Keratinocyte (primary cell): ENCODE measurements at regions not wholly inside any gene's neighbourhood (a gene's known extent, or its start where the extent isn't known, plus 50 kb on each side); places are given as distances from the start of the nearest gene placed in this dataset.
"Not testable (repeated sequence)": the region's sequence is repeated elsewhere in the genome, so short reads cannot be mapped to it uniquely, and the experiment has no call there.

Experiments
- DNase-seq: peaks from one replicate; pipeline ENCODE4 v3.0.0-alpha.2; 2011; ENCODE audit warnings: low read depth, missing footprints, low spot score
- FAIRE-seq: peaks from 2 replicates; lab custom pipeline; 2011; peaks lifted over from hg19 to GRCh38; lab: Jason Lieb, UNC
- H2AFZ ChIP-seq: 2 replicates; pipeline ENCODE4 v1.6.0; 2012; ENCODE audit warnings: low read length, control low read depth, inconsistent platforms; ENCODE audit not compliant: control insufficient read depth
- H3K27ac ChIP-seq: 2 replicates; pipeline ENCODE4 v1.5.1; 2011; ENCODE audit warnings: low read length; ENCODE audit not compliant: control insufficient read depth, insufficient read depth
- H3K27me3 ChIP-seq: 3 replicates; pipeline ENCODE4 v1.6.0; 2011; ENCODE audit warnings: low read length; ENCODE audit not compliant: control insufficient read depth, insufficient read depth; ENCODE audit errors: extremely low read depth
- H3K36me3 ChIP-seq, 2 experiments: 2 replicates in 1 of 2; 3 replicates in 1 of 2; pipeline ENCODE4 v1.5.1; 2011; ENCODE audit warnings: low read length in 2 of 2, mild to moderate bottlenecking in 1 of 2; ENCODE audit not compliant: control insufficient read depth in 2 of 2, insufficient read depth in 2 of 2; ENCODE audit errors: extremely low read depth in 1 of 2
- H3K4me1 ChIP-seq: 3 replicates; pipeline ENCODE4 v1.5.1; 2011; ENCODE audit warnings: low read length; ENCODE audit not compliant: control insufficient read depth, insufficient read depth; ENCODE audit errors: extremely low read depth
- H3K4me2 ChIP-seq: 3 replicates; pipeline ENCODE4 v1.6.0; 2011; ENCODE audit warnings: low read depth, low read length; ENCODE audit not compliant: control insufficient read depth, insufficient read depth; ENCODE audit errors: extremely low read depth
- H3K4me3 ChIP-seq, 3 experiments: fragments of 200-600 bp in 1 of 3; sonication (generic) in 1 of 3; 2 replicates in 2 of 3; 3 replicates in 1 of 3; pipeline ENCODE4 v1.5.1; 2011 to 2016; ENCODE audit warnings: low read length in 3 of 3, mild to moderate bottlenecking in 3 of 3, control low read depth in 2 of 3, inconsistent platforms in 1 of 3, low read depth in 1 of 3, mixed read lengths in 1 of 3, mixed run types in 1 of 3, moderate library complexity in 1 of 3; ENCODE audit not compliant: control insufficient read depth in 2 of 3, insufficient read depth in 2 of 3; ENCODE audit errors: extremely low read depth in 1 of 3
- H3K79me2 ChIP-seq: 2 replicates; pipeline ENCODE4 v1.6.0; 2012; ENCODE audit warnings: low read length; ENCODE audit not compliant: control insufficient read depth, insufficient read depth
- H3K9ac ChIP-seq: 3 replicates; pipeline ENCODE4 v1.6.0; 2011; ENCODE audit warnings: low read length; ENCODE audit not compliant: control insufficient read depth, insufficient read depth; ENCODE audit errors: extremely low read depth
- H3K9me1 ChIP-seq: 3 replicates; pipeline ENCODE4 v1.6.0; 2011; ENCODE audit warnings: low read length; ENCODE audit not compliant: control insufficient read depth, insufficient read depth; ENCODE audit errors: extremely low read depth
- H3K9me3 ChIP-seq: 2 replicates; pipeline ENCODE4 v1.5.1; 2012; ENCODE audit warnings: low read depth, low read length; ENCODE audit not compliant: control insufficient read depth
- H4K20me1 ChIP-seq: 3 replicates; pipeline ENCODE4 v1.6.0; 2011; ENCODE audit warnings: low read length; ENCODE audit not compliant: control insufficient read depth, insufficient read depth; ENCODE audit errors: extremely low read depth
- EZH2 ChIP-seq: IDR thresholded peaks from one replicate; pipeline ENCODE4 v1.6.1; 2012; ENCODE audit warnings: inconsistent platforms, mild to moderate bottlenecking, low read length, moderate library complexity
- dilution Hi-C: fragments of 300-500 bp; cut with MboI; formaldehyde crosslinking; loops from one replicate; pipeline ENCODE4 v1.7.0; 2020; ENCODE audit warnings: low sequenced_read_pairs; ENCODE audit not compliant: extremely low pct_ligation_motif_present
- TF ChIP-seq, protein P1 (sequence below), 3 experiments: IDR thresholded peaks in 1 of 3; conservative IDR thresholded peaks in 1 of 3; optimal IDR thresholded peaks in 1 of 3; 2 replicates in 2 of 3; 3 replicates in 1 of 3; pipeline versions ENCODE3 to v1.5.1; 2011; ENCODE audit warnings: low read length in 3 of 3, mild to moderate bottlenecking in 3 of 3, moderate library complexity in 2 of 3, control low read depth in 1 of 3, inconsistent platforms in 1 of 3; ENCODE audit not compliant: insufficient read depth in 2 of 3; ENCODE audit errors: extremely low read depth in 1 of 3

DNA sequence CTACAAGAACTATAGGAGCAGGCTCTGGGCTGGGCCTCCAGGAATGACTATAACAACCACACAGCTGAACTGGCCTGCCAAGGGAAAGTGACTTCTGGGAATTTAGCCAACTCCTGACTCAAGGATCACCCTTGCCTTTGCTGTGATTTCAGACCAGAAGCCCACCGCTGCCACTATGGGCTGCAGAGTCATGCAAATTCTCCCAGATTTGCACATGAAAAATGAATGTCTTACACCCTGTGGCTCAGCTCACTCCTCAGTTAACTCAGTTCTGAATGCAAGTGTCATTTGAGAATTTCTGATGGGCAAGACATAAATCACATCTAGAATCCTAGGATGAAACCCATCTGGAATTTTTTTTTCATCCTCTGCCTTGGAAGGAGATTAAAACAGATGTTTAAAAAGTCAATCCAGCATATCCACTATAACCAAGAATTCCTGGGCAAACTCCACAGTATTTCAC is 186.5 kb upstream of the BET1 start:
- Histone ChIP-seq H3K4me2 (no peak overlapping the region), H3K9ac (no peak overlapping the region), H2AFZ (no peak overlapping the region), H4K20me1 (no peaks in the 10 kb centered on the region), H3K36me3 (no peaks in the 10 kb centered on the region), H3K4me1 (peaks cover 2% of the 10 kb centered on the region), H3K9me1 (no peaks in the 10 kb centered on the region), H3K79me2 (no peaks in the 10 kb centered on the region), H3K9me3 (no peaks in the 10 kb centered on the region), H3K27ac (no peak overlapping the region), H3K4me3 (no peak overlapping the region), H3K27me3 (no peaks in the 10 kb centered on the region)
- no peak for TF ChIP-seq EZH2
- TF ChIP-seq, protein P1, sequence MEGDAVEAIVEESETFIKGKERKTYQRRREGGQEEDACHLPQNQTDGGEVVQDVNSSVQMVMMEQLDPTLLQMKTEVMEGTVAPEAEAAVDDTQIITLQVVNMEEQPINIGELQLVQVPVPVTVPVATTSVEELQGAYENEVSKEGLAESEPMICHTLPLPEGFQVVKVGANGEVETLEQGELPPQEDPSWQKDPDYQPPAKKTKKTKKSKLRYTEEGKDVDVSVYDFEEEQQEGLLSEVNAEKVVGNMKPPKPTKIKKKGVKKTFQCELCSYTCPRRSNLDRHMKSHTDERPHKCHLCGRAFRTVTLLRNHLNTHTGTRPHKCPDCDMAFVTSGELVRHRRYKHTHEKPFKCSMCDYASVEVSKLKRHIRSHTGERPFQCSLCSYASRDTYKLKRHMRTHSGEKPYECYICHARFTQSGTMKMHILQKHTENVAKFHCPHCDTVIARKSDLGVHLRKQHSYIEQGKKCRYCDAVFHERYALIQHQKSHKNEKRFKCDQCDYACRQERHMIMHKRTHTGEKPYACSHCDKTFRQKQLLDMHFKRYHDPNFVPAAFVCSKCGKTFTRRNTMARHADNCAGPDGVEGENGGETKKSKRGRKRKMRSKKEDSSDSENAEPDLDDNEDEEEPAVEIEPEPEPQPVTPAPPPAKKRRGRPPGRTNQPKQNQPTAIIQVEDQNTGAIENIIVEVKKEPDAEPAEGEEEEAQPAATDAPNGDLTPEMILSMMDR (optimal IDR thresholded peaks at IDR 0.05 in 1 of 3, IDR thresholded peaks at IDR 0.05 in 1 of 3, conservative IDR thresholded peaks at IDR 0.05 in 1 of 3; ENCODE audit: extremely low read depth in 1 of 3, insufficient read depth in 2 of 3, low read length in 3 of 3), result no peak
- dilution Hi-C loops, result no loop called here
- FAIRE-seq, result no peak
- no peak for DNase-seq

DNA sequence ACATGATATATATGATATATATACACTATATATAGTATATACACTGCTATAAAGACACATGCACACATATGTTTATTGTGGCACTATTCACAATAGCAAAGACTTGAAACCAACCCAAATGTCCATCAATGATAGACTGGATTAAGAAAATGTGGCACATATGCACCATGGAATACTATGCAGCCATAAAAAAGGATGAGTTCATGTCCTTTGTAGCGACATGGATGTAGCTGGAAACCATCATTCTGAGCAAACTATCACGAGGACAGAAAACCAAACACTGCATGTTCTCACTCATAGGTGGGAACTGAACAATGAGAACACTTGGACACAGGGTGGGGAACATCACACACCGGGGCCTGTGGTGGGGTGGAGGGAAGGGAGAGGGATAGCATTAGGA is 190.3 kb upstream of the BET1 start:
- H3K4me1 ChIP-seq, H3K27ac ChIP-seq, H3K9me3 ChIP-seq, DNase-seq, dilution Hi-C loops, H2AFZ ChIP-seq, H3K9ac ChIP-seq, H3K27me3 ChIP-seq, H3K9me1 ChIP-seq, H3K4me2 ChIP-seq, H3K4me3 ChIP-seq, FAIRE-seq, H3K79me2 ChIP-seq, H4K20me1 ChIP-seq, H3K36me3 ChIP-seq: not testable (repeated sequence)

DNA sequence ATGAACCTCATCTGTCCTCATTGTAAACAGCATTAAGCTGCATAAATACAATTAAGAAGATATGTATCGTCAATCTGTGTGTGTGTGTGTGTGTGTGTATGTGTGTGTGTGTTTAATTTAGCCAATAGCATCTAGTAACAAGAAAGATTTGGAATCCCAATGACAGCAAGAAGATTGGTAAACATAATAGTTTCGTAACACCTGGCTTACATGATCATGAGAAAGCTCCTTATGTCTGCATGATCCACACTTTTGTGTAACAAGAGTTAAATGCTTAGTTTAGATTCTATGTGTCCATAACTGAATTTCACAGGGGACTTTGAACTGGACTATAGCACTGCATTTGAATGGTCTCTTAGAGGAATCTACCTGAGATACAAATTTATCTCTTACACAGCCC is 191.0 kb upstream of the BET1 start:
- peak; percentile 34 for FAIRE-seq
- H3K79me2 ChIP-seq, result no peaks in the 10 kb centered on the region
- no peaks in the 10 kb centered on the region for H3K27me3 ChIP-seq
- TF ChIP-seq EZH2, result no peak
- TF ChIP-seq, protein P1 (optimal IDR thresholded peaks at IDR 0.05 in 1 of 3, IDR thresholded peaks at IDR 0.05 in 1 of 3, conservative IDR thresholded peaks at IDR 0.05 in 1 of 3; ENCODE audit: extremely low read depth in 1 of 3, insufficient read depth in 2 of 3, low read length in 3 of 3), result no peak
- dilution Hi-C loops, result no loop called here
- H3K9me1 ChIP-seq, result no peaks in the 10 kb centered on the region
- H4K20me1 ChIP-seq, result no peaks in the 10 kb centered on the region
- no peak for DNase-seq
- no peak overlapping the region for H3K4me3 ChIP-seq
- H3K27ac ChIP-seq, result no peak overlapping the region
- no peaks in the 10 kb centered on the region for H3K9me3 ChIP-seq
- no peak overlapping the region for H2AFZ ChIP-seq
- peaks cover 2% of the 10 kb centered on the region for H3K4me1 ChIP-seq
- no peak overlapping the region for H3K4me2 ChIP-seq
- no peaks in the 10 kb centered on the region for H3K36me3 ChIP-seq
- no peak overlapping the region for H3K9ac ChIP-seq
